Activated CD4-positive, alpha-beta T cell treated with anti-CD3 and anti-CD28 coated beads for 36 hours (primary cell): ENCODE measurements at regions not wholly inside any gene's neighbourhood (a gene's known extent, or its start where the extent isn't known, plus 50 kb on each side); places are given as distances from the start of the nearest gene placed in this dataset.

ENCODE experiments used
- ATAC-seq: fragments of 200-7000 bp; cut with Tn5 transposase; one replicate; pipeline ENCODE4 v1.10.0; 2021; ENCODE audit warnings: mild to moderate bottlenecking, moderate library complexity
- CTCF ChIA-PET: fragments of 350-600 bp; sonication (Branson Sonifier 250); formaldehyde crosslinking; loops from one replicate; lab custom pipeline; 2021; ENCODE audit warnings: antibody characterized with exemption; lab: Charles Lee
- POLR2A ChIA-PET: fragments of 350-600 bp; sonication (Branson Sonifier 250); formaldehyde crosslinking; loops from one replicate; lab custom pipeline; 2021; ENCODE audit warnings: antibody characterized with exemption, inconsistent platforms; lab: Charles Lee
- DNase-seq: peaks from one replicate; pipeline ENCODE4 v3.0.0-alpha.2; 2020
- H3K27ac Mint-ChIP-seq: one replicate; pipeline ENCODE4 v1.8.0; 2021; ENCODE audit warnings: mixed read lengths
- H3K27me3 Mint-ChIP-seq: one replicate; pipeline ENCODE4 v1.8.0; 2021; ENCODE audit warnings: mixed read lengths
- H3K36me3 Mint-ChIP-seq: one replicate; pipeline ENCODE4 v1.8.0; 2021; ENCODE audit warnings: low read depth, mixed read lengths
- H3K4me1 Mint-ChIP-seq: one replicate; pipeline ENCODE4 v1.8.0; 2021; ENCODE audit warnings: mixed read lengths
- H3K4me3 Mint-ChIP-seq: one replicate; pipeline ENCODE4 v1.8.0; 2021; ENCODE audit warnings: mild to moderate bottlenecking, moderate library complexity, mixed read lengths
- H3K9me3 Mint-ChIP-seq: one replicate; pipeline ENCODE4 v1.8.0; 2021; ENCODE audit warnings: low read depth, mixed read lengths
- intact Hi-C, 2 experiments: fragments of 100-400 bp; cut with DNase I in 1 of 2; cut with micrococcal nuclease in 1 of 2; formaldehyde crosslinking; loops; one replicate each; pipeline versions ENCODE4 v1.14.2 to v1.15.1; 2022 to 2024; cut with DNase I, micrococcal nuclease

DNA sequence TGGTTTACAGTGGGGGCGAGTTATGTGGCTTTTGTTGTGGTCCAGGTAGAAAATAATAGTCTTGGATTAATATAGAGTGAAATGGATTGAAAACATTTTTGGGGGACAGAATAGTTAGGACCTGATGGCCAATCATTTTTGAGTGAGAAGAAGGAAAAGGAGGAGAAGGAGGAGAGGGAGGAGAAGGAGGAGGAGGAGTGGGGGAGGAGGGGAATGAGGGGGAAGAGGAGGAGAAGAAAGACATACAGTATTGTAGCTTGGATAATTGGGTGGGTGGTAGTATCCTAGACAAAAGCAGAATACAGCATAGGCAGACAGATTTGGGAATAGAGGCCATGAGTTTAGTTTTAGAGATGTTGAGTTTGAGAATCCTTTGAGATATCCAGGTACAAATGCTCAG is 101.6 kb downstream of the GATA6 start:
- H3K27ac Mint-ChIP-seq = no peak overlapping the region
- ChIA-PET CTCF (no interaction called here), POLR2A (no interaction called here)
- DNase-seq = no peak
- H3K9me3 Mint-ChIP-seq = peaks cover 6% of the 10 kb centered on the region
- no peaks in the 10 kb centered on the region for H3K4me1 Mint-ChIP-seq
- H3K27me3 Mint-ChIP-seq = no peaks in the 10 kb centered on the region
- ATAC-seq = no peak
- no peaks in the 10 kb centered on the region for H3K36me3 Mint-ChIP-seq
- intact Hi-C loops = no loop called here
- no peak overlapping the region for H3K4me3 Mint-ChIP-seq

DNA sequence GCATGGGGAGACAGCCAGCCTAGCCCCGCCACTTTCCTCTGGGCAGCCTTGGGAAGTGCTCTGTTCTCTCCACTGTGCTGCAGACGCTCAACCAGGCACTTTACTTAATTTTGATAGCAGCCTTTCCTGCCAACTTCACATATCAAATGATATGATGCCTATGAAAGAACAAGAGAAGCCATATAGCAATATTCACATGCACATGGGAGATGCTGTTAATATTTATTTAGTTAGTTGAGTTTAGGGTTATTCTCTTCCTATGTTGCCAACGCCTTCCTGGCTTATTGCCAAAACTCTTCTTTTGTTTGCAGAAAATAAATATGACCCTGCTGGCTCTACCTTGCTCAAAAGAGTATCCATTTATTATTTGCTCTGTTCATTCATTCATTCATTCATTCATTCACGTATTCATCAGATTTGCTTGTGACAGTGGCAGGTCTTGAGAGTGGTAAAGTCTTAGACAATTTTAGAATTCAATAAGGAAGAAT is 99.3 kb downstream of the GATA6 start:
- Mint-ChIP-seq H3K4me1 (no peaks in the 10 kb centered on the region), H3K27me3 (no peaks in the 10 kb centered on the region), H3K4me3 (no peak overlapping the region), H3K9me3 (no peaks in the 10 kb centered on the region), H3K27ac (no peak overlapping the region), H3K36me3 (no peaks in the 10 kb centered on the region)
- intact Hi-C loops = no loop called here
- POLR2A ChIA-PET = no interaction called here
- ATAC-seq = no peak
- no peak for DNase-seq
- CTCF ChIA-PET = no interaction called here

DNA sequence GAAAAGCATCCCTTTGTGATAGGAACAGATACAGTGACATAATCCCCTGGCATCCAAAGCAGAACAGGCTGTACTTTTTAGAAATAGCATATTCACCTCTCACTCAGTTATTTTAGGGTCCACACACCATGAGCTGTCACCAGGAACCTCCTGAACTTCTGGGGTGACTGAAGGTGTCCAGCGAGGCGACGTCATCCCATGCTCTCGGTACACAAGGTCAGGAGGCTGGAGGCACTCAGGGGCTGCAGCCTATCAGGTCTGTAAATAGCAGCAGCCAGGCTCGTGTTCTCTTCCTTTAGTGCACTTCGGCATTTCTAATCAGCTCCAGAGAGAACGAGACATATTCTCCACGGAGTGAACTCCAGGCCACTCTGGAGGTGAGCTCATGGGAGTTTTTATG is 98.3 kb downstream of the GATA6 start:
- intact Hi-C loops = no loop called here
- Mint-ChIP-seq H3K36me3 (no peaks in the 10 kb centered on the region), H3K9me3 (peaks cover under 1% of the 10 kb centered on the region), H3K27me3 (no peaks in the 10 kb centered on the region), H3K27ac (no peak overlapping the region), H3K4me3 (no peak overlapping the region), H3K4me1 (no peaks in the 10 kb centered on the region)
- ATAC-seq (no peak), DNase-seq (no peak)
- ChIA-PET CTCF (no interaction called here), POLR2A (no interaction called here)

DNA sequence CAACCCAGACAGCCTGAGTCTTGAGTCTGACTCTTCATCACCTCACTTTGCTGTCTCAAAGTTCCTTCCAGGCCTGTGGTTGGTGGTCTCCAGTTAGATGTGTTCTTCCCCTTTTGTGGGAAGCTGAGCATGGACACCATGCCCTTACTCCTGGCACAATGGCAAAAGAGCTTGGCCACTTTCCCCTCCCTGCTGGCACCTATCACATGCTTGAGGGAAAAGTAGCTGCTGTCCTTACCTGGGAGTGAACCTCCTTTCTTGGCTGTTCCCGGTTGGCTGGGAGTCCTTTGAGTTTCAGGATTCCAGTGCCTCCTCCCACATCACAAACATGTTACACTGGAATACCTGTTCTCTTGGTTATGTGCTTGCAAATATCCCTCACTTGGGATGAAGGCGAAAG is 97.8 kb downstream of the GATA6 start:
- H3K4me1 Mint-ChIP-seq = no peaks in the 10 kb centered on the region
- H3K36me3 Mint-ChIP-seq = no peaks in the 10 kb centered on the region
- H3K4me3 Mint-ChIP-seq = no peak overlapping the region
- ATAC-seq (no peak), DNase-seq (no peak)
- CTCF ChIA-PET = no interaction called here
- intact Hi-C loops = no loop called here
- H3K27ac Mint-ChIP-seq = no peak overlapping the region
- POLR2A ChIA-PET = no interaction called here
- H3K27me3 Mint-ChIP-seq = no peaks in the 10 kb centered on the region
- H3K9me3 Mint-ChIP-seq = peaks cover 4% of the 10 kb centered on the region

DNA sequence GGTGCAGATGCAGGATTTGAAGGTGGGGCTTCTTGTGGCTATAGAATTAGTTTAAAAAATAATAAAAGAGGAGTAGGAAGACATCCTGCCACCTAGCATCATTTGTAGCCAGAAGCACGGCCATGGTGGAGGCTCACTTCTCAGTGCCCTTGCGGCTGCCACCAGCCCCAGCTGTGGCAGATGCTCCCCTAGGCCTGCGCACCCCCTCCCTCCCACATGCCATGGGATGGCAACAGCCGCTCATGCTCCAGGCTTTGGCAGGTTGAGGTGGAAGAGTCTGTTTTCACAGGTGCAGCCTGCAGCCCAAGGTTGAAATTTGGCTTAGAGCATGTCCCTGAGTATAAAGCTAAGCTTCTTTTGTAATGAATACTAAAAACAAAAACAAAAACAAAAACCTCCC is 96.4 kb downstream of the GATA6 start:
- no peak overlapping the region for H3K4me3 Mint-ChIP-seq
- no peak overlapping the region for H3K27ac Mint-ChIP-seq
- POLR2A ChIA-PET = no interaction called here
- CTCF ChIA-PET = no interaction called here
- no peaks in the 10 kb centered on the region for H3K4me1 Mint-ChIP-seq
- H3K27me3 Mint-ChIP-seq = no peaks in the 10 kb centered on the region
- no peak for DNase-seq
- no peak for ATAC-seq
- peaks cover 4% of the 10 kb centered on the region for H3K9me3 Mint-ChIP-seq
- no peaks in the 10 kb centered on the region for H3K36me3 Mint-ChIP-seq
- intact Hi-C loops = no loop called here

DNA sequence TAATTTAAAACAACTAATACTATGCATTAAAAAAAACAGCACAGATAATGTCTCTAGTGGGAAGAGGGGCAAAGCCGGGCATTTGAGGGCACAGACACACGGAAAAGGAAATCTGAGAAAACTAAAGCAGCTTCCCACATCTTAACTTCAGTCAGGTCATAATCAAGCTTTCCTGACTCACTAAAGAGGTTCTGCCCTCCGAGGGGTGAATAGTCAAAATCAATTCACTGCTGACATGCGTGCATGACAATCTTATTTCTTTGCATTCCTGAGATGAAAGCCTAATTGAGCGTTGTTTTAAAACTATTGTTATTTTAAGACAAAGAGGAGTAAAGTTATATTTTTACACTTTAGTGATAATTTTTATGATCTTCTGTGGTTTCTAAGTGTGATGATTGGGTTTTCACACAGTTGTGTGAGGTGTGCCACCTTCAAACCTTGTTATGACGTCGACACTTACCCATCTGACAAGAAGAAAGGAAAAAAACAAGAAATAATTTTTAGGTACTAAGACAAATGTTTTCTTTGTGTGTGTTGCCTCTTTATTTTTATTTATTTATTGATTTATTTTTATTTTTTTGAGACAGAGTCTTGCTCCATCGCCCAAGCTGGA is 90.9 kb downstream of the GATA6 start:
- DNase-seq (no peak), ATAC-seq (no peak)
- intact Hi-C loops = no loop called here
- Mint-ChIP-seq H3K27me3 (no peaks in the 10 kb centered on the region), H3K4me1 (no peaks in the 10 kb centered on the region), H3K36me3 (no peaks in the 10 kb centered on the region), H3K27ac (no peak overlapping the region), H3K4me3 (no peak overlapping the region), H3K9me3 (peaks cover 4% of the 10 kb centered on the region)
- CTCF ChIA-PET = no interaction called here
- POLR2A ChIA-PET = no interaction called here

DNA sequence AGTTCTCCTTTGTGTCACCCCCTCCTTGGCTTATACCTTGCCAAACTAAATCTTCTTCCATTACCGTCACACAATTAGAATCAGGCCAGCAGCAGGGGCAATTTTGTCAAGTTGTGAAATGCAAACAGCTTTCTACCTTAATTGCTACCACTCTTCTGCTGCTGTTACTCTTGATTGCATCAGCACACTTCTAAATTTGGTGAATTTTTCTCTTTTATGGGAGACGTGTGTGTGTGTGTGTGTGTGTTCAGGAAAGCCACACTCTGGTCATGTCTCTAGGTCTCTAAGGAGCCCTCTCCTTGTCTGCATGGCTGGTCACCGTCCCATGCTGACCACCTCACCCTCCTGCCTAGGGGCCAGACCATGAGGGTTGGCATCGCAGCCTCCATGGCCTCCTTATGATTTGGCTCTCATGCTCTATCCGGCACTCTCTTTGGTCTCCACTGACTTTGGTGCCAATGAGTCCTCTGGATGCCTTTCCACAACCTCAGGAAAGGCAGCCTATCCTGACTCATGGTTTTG is 87.7 kb downstream of the GATA6 start:
- intact Hi-C loops = loop anchor here in 1 of 2 experiments (10.0 kb wide), 1 partner anchor 132 kb away; no protein-coding TSS in a partner anchor
- CTCF ChIA-PET = no interaction called here
- H3K9me3 Mint-ChIP-seq = no peaks in the 10 kb centered on the region
- H3K27me3 Mint-ChIP-seq = no peaks in the 10 kb centered on the region
- POLR2A ChIA-PET = no interaction called here
- no peak overlapping the region for H3K4me3 Mint-ChIP-seq
- no peaks in the 10 kb centered on the region for H3K36me3 Mint-ChIP-seq
- DNase-seq (no peak), ATAC-seq (no peak)
- no peaks in the 10 kb centered on the region for H3K4me1 Mint-ChIP-seq
- H3K27ac Mint-ChIP-seq = no peak overlapping the region

DNA sequence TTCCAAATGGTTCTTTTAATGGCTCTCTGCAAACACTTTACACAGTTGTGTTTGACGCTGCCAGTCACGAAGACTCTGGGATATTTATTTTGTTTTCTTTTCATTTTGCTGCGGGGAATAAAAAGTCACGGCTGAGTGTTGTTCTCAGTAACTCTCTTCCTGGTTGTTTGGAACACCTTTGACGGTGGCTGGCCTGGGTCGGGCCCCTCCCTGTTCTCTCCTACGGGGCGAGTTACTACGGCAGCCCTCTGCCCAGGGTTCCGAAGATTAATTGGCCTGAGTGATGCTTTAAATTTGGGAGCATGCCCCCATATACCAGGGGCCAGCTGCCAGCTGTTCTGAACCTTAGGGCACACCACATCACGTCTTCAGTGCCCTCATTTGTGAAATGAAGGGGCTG is 84.7 kb downstream of the GATA6 start:
- H3K27ac Mint-ChIP-seq = no peak overlapping the region
- intact Hi-C loops = loop anchor here in 1 of 2 experiments (10.0 kb wide), 1 partner anchor 129 kb away; no protein-coding TSS in a partner anchor
- CTCF ChIA-PET = no interaction called here
- H3K4me1 Mint-ChIP-seq = no peaks in the 10 kb centered on the region
- H3K36me3 Mint-ChIP-seq = no peaks in the 10 kb centered on the region
- H3K9me3 Mint-ChIP-seq = no peaks in the 10 kb centered on the region
- POLR2A ChIA-PET = interaction anchor here (0.7 kb wide), 1 partner anchor 83 kb away, joined by 4 read pairs; no protein-coding TSS in a partner anchor
- no peak for DNase-seq
- no peak for ATAC-seq
- H3K4me3 Mint-ChIP-seq = no peak overlapping the region
- H3K27me3 Mint-ChIP-seq = no peaks in the 10 kb centered on the region

DNA sequence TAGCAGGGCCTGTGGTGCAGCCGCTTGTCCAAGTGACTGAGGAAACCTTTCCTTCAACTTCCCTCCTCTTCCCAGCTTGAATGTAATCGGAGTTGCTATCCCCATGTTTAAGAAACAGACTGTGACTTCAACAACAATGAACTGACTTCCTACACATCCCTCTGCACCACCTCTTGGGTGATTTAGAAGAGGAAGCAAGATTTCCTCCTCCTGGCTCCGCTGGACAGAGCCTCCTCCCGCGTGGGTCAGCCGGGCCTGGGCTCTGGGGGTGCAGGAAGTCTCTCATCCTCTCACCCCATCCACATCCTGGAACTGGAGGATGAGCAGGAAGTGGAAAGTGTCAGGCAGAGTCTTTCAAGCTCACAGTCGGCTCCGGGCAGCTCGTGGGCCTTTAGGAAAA is 84.3 kb downstream of the GATA6 start:
- intact Hi-C loops = loop anchor here in 1 of 2 experiments (10.0 kb wide), 1 partner anchor 129 kb away; no protein-coding TSS in a partner anchor
- ATAC-seq = no peak
- Mint-ChIP-seq H3K4me3 (no peak overlapping the region), H3K36me3 (no peaks in the 10 kb centered on the region), H3K27me3 (no peaks in the 10 kb centered on the region), H3K27ac (no peak overlapping the region), H3K9me3 (no peaks in the 10 kb centered on the region), H3K4me1 (no peaks in the 10 kb centered on the region)
- CTCF ChIA-PET = no interaction called here
- DNase-seq = no peak
- POLR2A ChIA-PET = interaction anchor here (0.7 kb wide), 1 partner anchor 83 kb away, joined by 4 read pairs; no protein-coding TSS in a partner anchor

DNA sequence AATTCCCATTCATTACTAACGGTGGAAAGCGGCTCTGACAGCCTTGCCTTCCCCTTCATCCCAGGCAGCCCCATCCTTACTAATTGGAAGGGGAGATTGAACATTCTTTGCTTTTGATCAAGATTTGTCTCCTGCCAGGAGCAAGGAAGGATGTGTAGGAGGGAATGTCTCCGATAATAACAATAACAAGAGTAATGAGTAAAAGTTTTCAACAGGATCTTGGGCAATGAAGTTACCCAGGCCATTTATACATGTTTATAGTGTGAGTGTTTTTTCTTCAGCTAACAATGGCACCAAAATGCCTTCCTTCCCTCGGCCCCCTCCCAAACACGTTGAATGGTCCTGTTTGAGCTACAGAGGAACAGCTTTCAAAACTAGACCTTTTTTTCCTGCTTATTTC is 83.8 kb downstream of the GATA6 start:
- POLR2A ChIA-PET = interaction anchor here (0.7 kb wide), 1 partner anchor 82 kb away, joined by 4 read pairs; no protein-coding TSS in a partner anchor
- no peaks in the 10 kb centered on the region for H3K9me3 Mint-ChIP-seq
- DNase-seq (no peak), ATAC-seq (no peak)
- no peak overlapping the region for H3K4me3 Mint-ChIP-seq
- no peak overlapping the region for H3K27ac Mint-ChIP-seq
- intact Hi-C loops = loop anchor here in 1 of 2 experiments (10.0 kb wide), 1 partner anchor 128 kb away; no protein-coding TSS in a partner anchor
- H3K36me3 Mint-ChIP-seq = no peaks in the 10 kb centered on the region
- CTCF ChIA-PET = no interaction called here
- H3K4me1 Mint-ChIP-seq = no peaks in the 10 kb centered on the region
- H3K27me3 Mint-ChIP-seq = no peaks in the 10 kb centered on the region
